Heart left ventricle (tissue), 16 donors: ENCODE measurements at regions not wholly inside any gene's neighbourhood (a gene's known extent, or its start where the extent isn't known, plus 50 kb on each side); places are given as distances from the start of the nearest gene placed in this dataset.

Experiments used
- ATAC-seq, 4 donors: fragments of 200-7000 bp; cut with Tn5 transposase; one replicate each; pipeline ENCODE4 v1.9.1; 2020 to 2022; ENCODE audit warnings: moderate library complexity in 4 of 4, mild to moderate bottlenecking in 3 of 4, moderate number of reproducible peaks in 1 of 4
- DNase-seq, 5 donors: peaks; one replicate each; pipeline ENCODE4 v3.0.0-alpha.2; 2020
- H3K27ac ChIP-seq, 12 donors: fragments of 200-600 bp; sonication (generic) in 4 of 12; one replicate each; pipeline versions ENCODE4 v1.5.0 to v1.8.0; 2016 to 2022; ENCODE audit warnings: mild to moderate bottlenecking in 2 of 12
- H3K27me3 ChIP-seq, 9 donors: fragments of 200-600 bp; sonication (generic) in 2 of 9; one replicate each; pipeline versions ENCODE4 v1.5.1 to v1.8.0; 2016 to 2022; ENCODE audit warnings: mild to moderate bottlenecking in 3 of 9
- H3K36me3 ChIP-seq, 9 donors: fragments of 200-600 bp; sonication (generic) in 2 of 9; one replicate each; pipeline versions ENCODE4 v1.5.0 to v1.8.0; 2018 to 2022; ENCODE audit warnings: mild to moderate bottlenecking in 2 of 9
- H3K4me1 ChIP-seq, 12 donors: fragments of 200-600 bp; sonication (generic) in 4 of 12; one replicate each; pipeline versions ENCODE4 v1.5.0 to v1.8.0; 2016 to 2022; ENCODE audit warnings: mild to moderate bottlenecking in 3 of 12
- H3K4me3 ChIP-seq, 12 donors: fragments of 200-600 bp; sonication (generic) in 4 of 12; one replicate each; pipeline versions ENCODE4 v1.5.0 to v1.8.0; 2017 to 2022; ENCODE audit warnings: mild to moderate bottlenecking in 9 of 12, moderate library complexity in 4 of 12
- H3K9me3 ChIP-seq, 12 donors: fragments of 200-600 bp; sonication (generic) in 4 of 12; one replicate each; pipeline versions ENCODE4 v1.5.0 to v1.8.0; 2016 to 2022; ENCODE audit warnings: mild to moderate bottlenecking in 1 of 12
- CTCF ChIP-seq, 12 donors: fragments of 200-600 bp; sonication (generic) in 4 of 12; IDR thresholded peaks; one replicate each; pipeline versions ENCODE4 v1.5.0 to v1.8.0; 2018 to 2022; ENCODE audit warnings: antibody characterized with exemption in 12 of 12, mild to moderate bottlenecking in 5 of 12
- POLR2A ChIP-seq, 2 donors: fragments of 450-650 bp; IDR thresholded peaks; one replicate each; pipeline ENCODE4 v1.6.1; 2017; ENCODE audit warnings: antibody characterized with exemption in 2 of 2, mild to moderate bottlenecking in 2 of 2, moderate library complexity in 2 of 2
- WGBS, 4 donors: extraction: QIAGEN DNeasy Blood & Tissue Kit in 2 of 4; methylation state at CpG; one replicate each; pipeline versions ENCODE4 v1.1.5 to v1.1.7; 2013 to 2018; 5-methylcytosine and 5-hydroxymethylcytosine counted together
- intact Hi-C, 10 donors: fragments of 100-400 bp; cut with DNase I; formaldehyde crosslinking; loops; one replicate each; pipeline versions ENCODE4 v1.11.1 to v1.14.2; 2022
- donor health status: ischemic (EF 13 %, LVEDD 7.1; RV severe dilation, severe dysfunction).
- donor health status: healthy with polysubstance abuse.
- donor health status: DM: no; HTN: yes; CAD: no.
- donor health status: DM: no; HTN: no; CAD: no.
- donor health status: ischemic (EF 25% LVEDD 6.9; RV normal size, moderate dysfunction).
- donor health status: ischemic (EF 25% LVEDD 5.7; RV mildly dilated, moderate dysfunction).
- donor health status: healthy.
- donor health status: DM: yes; HTN: yes; CAD: no.
- donor health status: ischemic (EF 35%, LVEDD 5.7; RV mildly dilated, moderate dysfunction).
- donor health status: nonischemic (EF 11% LVEDD 7.7; RV severe dilation, severe dysfunction).
- donor health status: DM: yes; HTN: yes; CAD: no.
- donor health status: PGD.
- donor health status: ischemic (EF 29% LVEDD 5.4; RV normal size, mild dysfunction).
- donor health status: nonischemic (EF 23%, LVEDD 6.1; RV moderate dilation, normal function).

- Histone ChIP-seq H3K4me3 (no peak overlapping the region), H3K36me3 (no peaks in the 10 kb centered on the region), H3K4me1 (peaks cover 0 to 33% (median 19%) of the 10 kb centered on the region in 12 donors), H3K27me3 (no peaks in the 10 kb centered on the region), H3K9me3 (peaks cover 0 to 11% (median 0%) of the 10 kb centered on the region in 12 donors), H3K27ac (peak overlapping the region in 9 of 12 donors; percentile 4 to 67 (median 50))
- ATAC-seq (peak; percentile 55 to 88 (median 86)), DNase-seq (peak; percentile 57 to 85 (median 65))
- 61 to 73% (median 70%) methylated on average over 4 of the region's 4 CpGs for WGBS, 4 donors
- intact Hi-C loops = loop anchor here in 2 of 10 donors (10.0 kb wide), 2 partner anchors 58 to 138 kb away; no protein-coding TSS in a partner anchor
- TF ChIP-seq CTCF (IDR thresholded peaks at IDR 0.05) = no peak
- TF ChIP-seq POLR2A (IDR thresholded peaks at IDR 0.05) = no peak
Observed at GRCh38 chr13:76812206-76812897, 73.9 kb downstream of the KCTD12 start.

GRCh38 chr13:76809389-76809788 lies 76.8 kb downstream of the KCTD12 start:
- H3K36me3 ChIP-seq = no peaks in the 10 kb centered on the region
- no peaks in the 10 kb centered on the region for H3K27me3 ChIP-seq
- H3K4me1 ChIP-seq = peaks cover 0 to 40% (median 19%) of the 10 kb centered on the region in 12 donors
- intact Hi-C loops = loop anchor here in 1 of 10 donors (5.0 kb wide), 1 partner anchor 47 kb away; no protein-coding TSS in a partner anchor
- TF ChIP-seq POLR2A (IDR thresholded peaks at IDR 0.05) (no peak), CTCF (IDR thresholded peaks at IDR 0.05) (no peak)
- DNase-seq = no peak
- peak overlapping the region in 2 of 12 donors; percentile 3 to 53 for H3K27ac ChIP-seq
- ATAC-seq = no peak
- 46 to 69% (median 51%) methylated on average over 1 of the region's 1 CpG for WGBS, 4 donors
- peaks cover 0 to 11% (median 0%) of the 10 kb centered on the region in 12 donors for H3K9me3 ChIP-seq
- H3K4me3 ChIP-seq = no peak overlapping the region

GRCh38 chr13:76808927-76809326 lies 77.3 kb downstream of the KCTD12 start:
- intact Hi-C loops = loop anchor here in 1 of 10 donors (5.0 kb wide), 1 partner anchor 47 kb away; no protein-coding TSS in a partner anchor
- Histone ChIP-seq H3K27me3 (no peaks in the 10 kb centered on the region), H3K27ac (peak overlapping the region in 3 of 12 donors; percentile 5 to 53 (median 44)), H3K4me3 (no peak overlapping the region), H3K36me3 (no peaks in the 10 kb centered on the region), H3K4me1 (peaks cover 0 to 42% (median 19%) of the 10 kb centered on the region in 12 donors), H3K9me3 (peaks cover 0 to 11% (median 0%) of the 10 kb centered on the region in 12 donors)
- WGBS, 4 donors = 54 to 71% (median 61%) methylated on average over 2 of the region's 2 CpGs
- TF ChIP-seq CTCF (IDR thresholded peaks at IDR 0.05) = no peak
- no peak for TF ChIP-seq POLR2A (IDR thresholded peaks at IDR 0.05)
- peak in 1 of 4 donors; percentile 14 for ATAC-seq
- no peak for DNase-seq

GRCh38 chr13:76804801-76805200 lies 81.4 kb downstream of the KCTD12 start:
- DNase-seq = no peak
- H3K4me3 ChIP-seq = no peak overlapping the region
- H3K27me3 ChIP-seq = no peaks in the 10 kb centered on the region
- no peak for ATAC-seq
- intact Hi-C loops = loop anchor here in 1 of 10 donors (5.0 kb wide), 1 partner anchor 42 kb away; no protein-coding TSS in a partner anchor
- H3K27ac ChIP-seq = peak overlapping the region in 1 of 12 donors; percentile 4
- WGBS, 4 donors = 84 to 96% (median 92%) methylated on average over 4 of the region's 4 CpGs
- H3K36me3 ChIP-seq = no peaks in the 10 kb centered on the region
- H3K4me1 ChIP-seq = peaks cover 0 to 27% (median 7%) of the 10 kb centered on the region in 12 donors
- no peak for TF ChIP-seq POLR2A (IDR thresholded peaks at IDR 0.05)
- no peak for TF ChIP-seq CTCF (IDR thresholded peaks at IDR 0.05)
- peaks cover 0 to 7% (median 0%) of the 10 kb centered on the region in 12 donors for H3K9me3 ChIP-seq
